ENCODE measurements at regions not wholly inside any gene's neighbourhood (a gene's known extent, or its start where the extent isn't known, plus 50 kb on each side); places are given as distances from the start of the nearest gene placed in this dataset.

GRCh38 chr18:40698129-40698528, 1256.9 kb upstream of the PIK3C3 start:
- no peak for DNase-seq

- no peak for DNase-seq
Measured at GRCh38 chr18:40695526-40695925, 1259.5 kb upstream of the PIK3C3 start.

GRCh38 chr18:40692871-40693270, 1262.2 kb upstream of the PIK3C3 start:
- no peak for DNase-seq

- DNase-seq = no peak
Measured at GRCh38 chr18:40690062-40690461, 1265.0 kb upstream of the PIK3C3 start.

- DNase-seq = no peak
Measured at GRCh38 chr18:40687399-40687798, 1267.6 kb upstream of the PIK3C3 start.

GRCh38 chr18:40686836-40687235, 1268.2 kb upstream of the PIK3C3 start:
- DNase-seq = no peak

GRCh38 chr18:40685219-40685618, 1269.8 kb upstream of the PIK3C3 start:
- DNase-seq = no peak

GRCh38 chr18:40678318-40678717, 1276.7 kb upstream of the PIK3C3 start:
- no peak for DNase-seq

- no peak for DNase-seq
Measured at GRCh38 chr18:40676668-40677067, 1278.4 kb upstream of the PIK3C3 start.

- DNase-seq = no peak
Measured at GRCh38 chr18:40673150-40673549, 1281.9 kb upstream of the PIK3C3 start.

GRCh38 chr18:40672590-40672989, 1282.4 kb upstream of the PIK3C3 start:
- DNase-seq = no peak

GRCh38 chr18:40670668-40671375, 1284.2 kb upstream of the PIK3C3 start:
- DNase-seq = no peak

GRCh38 chr18:40662898-40663437, 1292.1 kb upstream of the PIK3C3 start:
- DNase-seq = no peak

- no peak for DNase-seq
Measured at GRCh38 chr18:40653682-40654081, 1301.4 kb upstream of the PIK3C3 start.

GRCh38 chr18:40652321-40652720, 1302.7 kb upstream of the PIK3C3 start:
- no peak for DNase-seq

- DNase-seq = no peak
Measured at GRCh38 chr18:40651163-40651562, 1303.9 kb upstream of the PIK3C3 start.

- no peak for DNase-seq
Measured at GRCh38 chr18:40642692-40643229, 1312.3 kb upstream of the PIK3C3 start.

- no peak for DNase-seq
Measured at GRCh38 chr18:40631319-40631718, 1323.7 kb upstream of the PIK3C3 start.

- no peak for DNase-seq
Measured at GRCh38 chr18:40630496-40630895, 1324.5 kb upstream of the PIK3C3 start.

GRCh38 chr18:40624959-40625358, 1330.1 kb upstream of the PIK3C3 start:
- no peak for DNase-seq

GRCh38 chr18:40613721-40614120, 1341.3 kb upstream of the PIK3C3 start:
- no peak for DNase-seq

GRCh38 chr18:40612356-40612755, 1342.7 kb upstream of the PIK3C3 start:
- no peak for DNase-seq

GRCh38 chr18:40608226-40608625, 1346.8 kb upstream of the PIK3C3 start:
- no peak for DNase-seq

GRCh38 chr18:40607542-40608148, 1347.4 kb upstream of the PIK3C3 start:
- DNase-seq = no peak
